ENCODE measurements at regions not wholly inside any gene's neighbourhood (a gene's known extent, or its start where the extent isn't known, plus 50 kb on each side); places are given as distances from the start of the nearest gene placed in this dataset.

GRCh38 chr13:74586847-74587246 is 452.6 kb upstream of the KLF12 start:
- TF ChIP-seq RB1 (IDR thresholded peaks at IDR 0.05; ENCODE audit: low read depth) (no peak), ZNF217 (CRISPR knock-in tag; IDR thresholded peaks at IDR 0.05) (no peak), RAD21 (CRISPR knock-in tag; conservative IDR thresholded peaks at IDR 0.05 in 1 of 2, IDR thresholded peaks at IDR 0.05 in 1 of 2) (no peak), ESRRA (IDR thresholded peaks at IDR 0.05; ENCODE audit: borderline replicate concordance, low read depth) (no peak), SIN3B (IDR thresholded peaks at IDR 0.05; ENCODE audit: low read depth) (no peak), GTF2F1 (IDR thresholded peaks at IDR 0.05; ENCODE audit: low read depth, low read length) (no peak), EP300 (IDR thresholded peaks at IDR 0.05; ENCODE audit: low read length) (no peak), TAF1 (IDR thresholded peaks at IDR 0.05; ENCODE audit: control insufficient read depth, extremely low read depth, insufficient read depth, low read length, severe bottlenecking) (no peak), TRIM24 (IDR thresholded peaks at IDR 0.05) (no peak), PREB (CRISPR knock-in tag; IDR thresholded peaks at IDR 0.05) (no peak), ZNF609 (CRISPR knock-in tag; IDR thresholded peaks at IDR 0.05; ENCODE audit: borderline replicate concordance) (no peak), SMAD3 (CRISPR knock-in tag; conservative IDR thresholded peaks at IDR 0.05) (no peak)

All from K562 (cell line).